Osteoblast (primary cell): ENCODE measurements at regions not wholly inside any gene's neighbourhood (a gene's known extent, or its start where the extent isn't known, plus 50 kb on each side); places are given as distances from the start of the nearest gene placed in this dataset.
"Not testable (repeated sequence)": the region's sequence is repeated elsewhere in the genome, so short reads cannot be mapped to it uniquely, and the experiment has no call there.

Source experiments
- DNase-seq: peaks from one replicate; pipeline ENCODE4 v3.0.0; 2011; ENCODE audit warnings: low spot score, mixed read lengths; ENCODE audit not compliant: insufficient read length; ENCODE audit errors: missing footprints
- H2AFZ ChIP-seq: 2 replicates; pipeline ENCODE4 v1.6.0; 2011; ENCODE audit warnings: mild to moderate bottlenecking, low read length
- H3K27ac ChIP-seq: 2 replicates; pipeline ENCODE4 v1.5.1; 2011; ENCODE audit warnings: mild to moderate bottlenecking, low read depth, low read length, moderate library complexity
- H3K27me3 ChIP-seq: 2 replicates; pipeline ENCODE4 v1.6.0; 2012; ENCODE audit warnings: mild to moderate bottlenecking, control low read depth, inconsistent platforms, low read length, moderate library complexity; ENCODE audit not compliant: insufficient read depth
- H3K36me3 ChIP-seq: 2 replicates; pipeline ENCODE4 v1.5.1; 2011; ENCODE audit warnings: mild to moderate bottlenecking, low read length, control low read depth, moderate library complexity; ENCODE audit not compliant: insufficient read depth
- H3K4me1 ChIP-seq: 2 replicates; pipeline ENCODE4 v1.5.1; 2011; ENCODE audit warnings: mild to moderate bottlenecking, low read length, control low read depth, moderate library complexity; ENCODE audit not compliant: insufficient read depth
- H3K4me2 ChIP-seq: 2 replicates; pipeline ENCODE4 v1.6.0; 2011; ENCODE audit warnings: mild to moderate bottlenecking, low read length; ENCODE audit not compliant: insufficient read depth
- H3K4me3 ChIP-seq: fragments of 200-600 bp; sonication (generic); 3 replicates; pipeline ENCODE4 v1.5.1; 2012; ENCODE audit warnings: mild to moderate bottlenecking, low read length, inconsistent platforms; ENCODE audit not compliant: insufficient read depth
- H3K79me2 ChIP-seq: 2 replicates; pipeline ENCODE4 v1.6.0; 2012; ENCODE audit warnings: mild to moderate bottlenecking, low read length, control low read depth, inconsistent platforms; ENCODE audit not compliant: insufficient read depth
- H3K9me3 ChIP-seq: 2 replicates; pipeline ENCODE4 v1.5.1; 2011; ENCODE audit warnings: low read depth, low read length, control low read depth
- H4K20me1 ChIP-seq: 2 replicates; pipeline ENCODE4 v1.6.0; 2012; ENCODE audit warnings: mild to moderate bottlenecking, low read length, control low read depth; ENCODE audit not compliant: insufficient read depth
- TF ChIP-seq, protein P1 (sequence below): IDR thresholded peaks from 2 replicates; pipeline ENCODE4 v1.5.1; 2011; ENCODE audit warnings: mild to moderate bottlenecking, low read depth, low read length, moderate library complexity; ENCODE audit errors: extremely low read depth

DNA sequence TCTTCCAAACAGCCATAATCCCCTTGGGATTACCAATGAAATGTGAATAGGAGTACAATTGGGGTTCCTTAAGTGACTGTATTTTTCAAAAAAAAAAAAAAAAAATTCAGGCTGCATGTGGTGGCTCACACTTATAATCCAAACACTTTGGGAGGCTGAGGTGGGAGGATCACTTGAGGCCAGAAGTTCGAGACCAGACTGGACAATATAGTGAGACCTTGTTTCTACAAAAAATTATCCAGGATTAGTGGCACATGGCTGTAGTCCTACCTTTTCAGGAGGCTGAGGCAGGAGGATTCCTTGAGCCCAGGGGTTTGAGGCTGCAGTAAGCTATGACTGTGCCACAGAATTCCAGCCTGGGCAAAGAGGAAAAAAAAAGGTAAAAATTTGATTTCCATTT lies 189.6 kb upstream of the GATA6 start:
- Histone ChIP-seq H3K9me3 (no peaks in the 10 kb centered on the region), H3K79me2 (no peaks in the 10 kb centered on the region), H2AFZ (no peak overlapping the region), H4K20me1 (no peaks in the 10 kb centered on the region), H3K27me3 (no peaks in the 10 kb centered on the region), H3K27ac (no peak overlapping the region), H3K4me1 (no peaks in the 10 kb centered on the region), H3K4me2 (no peak overlapping the region), H3K36me3 (no peaks in the 10 kb centered on the region), H3K4me3 (no peak overlapping the region)
- TF ChIP-seq, protein P1, sequence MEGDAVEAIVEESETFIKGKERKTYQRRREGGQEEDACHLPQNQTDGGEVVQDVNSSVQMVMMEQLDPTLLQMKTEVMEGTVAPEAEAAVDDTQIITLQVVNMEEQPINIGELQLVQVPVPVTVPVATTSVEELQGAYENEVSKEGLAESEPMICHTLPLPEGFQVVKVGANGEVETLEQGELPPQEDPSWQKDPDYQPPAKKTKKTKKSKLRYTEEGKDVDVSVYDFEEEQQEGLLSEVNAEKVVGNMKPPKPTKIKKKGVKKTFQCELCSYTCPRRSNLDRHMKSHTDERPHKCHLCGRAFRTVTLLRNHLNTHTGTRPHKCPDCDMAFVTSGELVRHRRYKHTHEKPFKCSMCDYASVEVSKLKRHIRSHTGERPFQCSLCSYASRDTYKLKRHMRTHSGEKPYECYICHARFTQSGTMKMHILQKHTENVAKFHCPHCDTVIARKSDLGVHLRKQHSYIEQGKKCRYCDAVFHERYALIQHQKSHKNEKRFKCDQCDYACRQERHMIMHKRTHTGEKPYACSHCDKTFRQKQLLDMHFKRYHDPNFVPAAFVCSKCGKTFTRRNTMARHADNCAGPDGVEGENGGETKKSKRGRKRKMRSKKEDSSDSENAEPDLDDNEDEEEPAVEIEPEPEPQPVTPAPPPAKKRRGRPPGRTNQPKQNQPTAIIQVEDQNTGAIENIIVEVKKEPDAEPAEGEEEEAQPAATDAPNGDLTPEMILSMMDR, result no peak
- no peak for DNase-seq

DNA sequence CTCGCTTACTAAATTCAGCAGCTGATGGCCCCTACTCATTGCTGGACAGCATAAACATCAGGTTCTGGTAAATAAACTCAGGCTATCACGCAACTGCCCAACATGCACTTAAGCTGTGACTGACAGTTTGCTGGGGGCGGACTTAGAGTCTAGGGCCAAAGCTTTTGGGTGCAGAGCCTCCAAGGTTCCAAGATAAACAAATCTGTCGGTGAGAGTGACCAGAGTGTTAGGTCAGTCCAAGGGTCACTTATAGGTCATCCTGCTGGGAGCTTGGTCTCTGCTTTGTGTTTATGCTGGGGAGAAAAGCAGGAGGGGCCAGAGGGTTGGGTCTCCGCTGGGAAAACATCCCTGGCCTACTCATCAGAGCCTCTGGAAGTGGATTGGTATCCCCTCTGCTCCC lies 188.6 kb upstream of the GATA6 start:
- Histone ChIP-seq H3K4me1 (no peaks in the 10 kb centered on the region), H3K79me2 (no peaks in the 10 kb centered on the region), H2AFZ (no peak overlapping the region), H3K4me2 (no peak overlapping the region), H3K9me3 (no peaks in the 10 kb centered on the region), H3K4me3 (no peak overlapping the region), H3K27me3 (no peaks in the 10 kb centered on the region), H4K20me1 (no peaks in the 10 kb centered on the region), H3K27ac (no peak overlapping the region), H3K36me3 (no peaks in the 10 kb centered on the region)
- DNase-seq, result no peak
- TF ChIP-seq, protein P1, result no peak

DNA sequence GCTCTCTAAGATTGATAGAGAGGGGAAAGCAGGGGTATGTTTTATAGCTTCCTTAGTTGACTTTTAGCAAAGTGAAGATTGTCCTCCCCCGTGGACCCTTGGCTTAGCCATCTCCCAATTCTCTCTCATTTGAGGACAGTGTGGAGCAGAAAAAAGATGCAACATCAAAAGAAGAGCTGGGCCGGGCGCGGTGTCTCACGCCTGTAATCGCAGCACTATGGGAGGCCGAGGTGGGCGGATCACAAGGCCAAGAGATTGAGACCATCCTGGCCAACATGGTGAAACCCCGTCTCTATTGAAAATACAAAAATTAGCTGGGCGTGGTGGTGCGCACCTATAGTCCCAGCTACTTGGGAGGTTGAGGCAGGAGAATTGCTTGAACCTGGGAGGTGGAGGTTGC lies 187.9 kb upstream of the GATA6 start:
- not testable (repeated sequence) for H3K36me3 ChIP-seq, H3K4me2 ChIP-seq, H2AFZ ChIP-seq, H3K9me3 ChIP-seq, DNase-seq, H3K4me3 ChIP-seq, H3K4me1 ChIP-seq, H4K20me1 ChIP-seq, H3K79me2 ChIP-seq, H3K27me3 ChIP-seq, H3K27ac ChIP-seq

DNA sequence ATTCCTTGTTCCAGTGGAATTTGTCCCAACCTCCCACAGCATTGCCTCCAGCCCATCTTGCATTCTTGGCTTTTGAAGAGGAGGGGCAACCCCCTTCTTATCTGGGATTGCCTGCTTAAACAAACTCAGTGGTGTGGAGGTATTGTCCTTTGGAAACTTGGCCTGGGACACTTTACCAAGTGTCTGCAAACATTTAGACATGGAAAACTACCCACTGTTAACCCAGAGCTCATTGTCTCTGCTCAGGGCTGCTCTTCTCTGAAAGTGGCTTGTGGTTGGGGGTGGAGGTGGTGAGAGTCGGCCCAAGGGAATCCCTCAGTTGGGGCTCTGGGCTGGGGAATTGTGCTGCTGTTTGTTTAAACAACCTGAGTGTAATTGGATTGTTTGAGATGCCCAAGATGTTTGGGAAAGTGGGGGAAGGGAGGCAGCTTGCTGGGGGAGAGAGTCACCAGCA lies 178.3 kb upstream of the GATA6 start:
- Histone ChIP-seq H3K4me3 (no peak overlapping the region), H2AFZ (no peak overlapping the region), H3K4me2 (no peak overlapping the region), H4K20me1 (no peaks in the 10 kb centered on the region), H3K36me3 (no peaks in the 10 kb centered on the region), H3K27me3 (no peaks in the 10 kb centered on the region), H3K79me2 (no peaks in the 10 kb centered on the region), H3K27ac (no peak overlapping the region), H3K9me3 (no peaks in the 10 kb centered on the region), H3K4me1 (no peaks in the 10 kb centered on the region)
- TF ChIP-seq, protein P1, result no peak
- no peak for DNase-seq

DNA sequence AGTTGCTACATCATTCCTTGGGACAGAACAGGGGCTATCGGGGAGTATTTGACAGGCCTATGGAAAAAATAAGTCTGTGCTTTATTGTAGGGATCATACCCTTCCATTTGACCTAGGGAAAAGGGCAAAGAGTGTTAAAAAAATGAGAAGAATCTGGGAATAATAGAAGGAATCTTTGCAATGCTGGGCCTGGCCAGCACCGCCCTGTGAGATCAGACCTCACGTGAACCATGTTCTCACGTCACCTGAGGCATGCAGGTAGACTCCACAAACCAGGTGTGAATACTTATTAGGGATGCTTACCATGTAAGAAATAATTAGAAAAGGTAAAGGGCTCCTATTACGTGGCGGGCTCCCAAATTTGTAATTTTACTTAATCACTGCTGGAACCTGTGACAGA lies 177.5 kb upstream of the GATA6 start:
- Histone ChIP-seq H3K4me3 (no peak overlapping the region), H3K79me2 (no peaks in the 10 kb centered on the region), H3K4me2 (no peak overlapping the region), H3K9me3 (no peaks in the 10 kb centered on the region), H3K36me3 (no peaks in the 10 kb centered on the region), H3K4me1 (no peaks in the 10 kb centered on the region), H3K27ac (no peak overlapping the region), H2AFZ (no peak overlapping the region), H3K27me3 (no peaks in the 10 kb centered on the region), H4K20me1 (no peaks in the 10 kb centered on the region)
- TF ChIP-seq, protein P1, result no peak
- DNase-seq, result no peak
